HG03196 (cell line): ENCODE measurements at regions not wholly inside any gene's neighbourhood (a gene's known extent, or its start where the extent isn't known, plus 50 kb on each side); places are given as distances from the start of the nearest gene placed in this dataset.
"Not testable (repeated sequence)": the region's sequence is repeated elsewhere in the genome, so short reads cannot be mapped to it uniquely, and the experiment has no call there.

Experiments used
- ATAC-seq: cut with Tn5 transposase; IDR thresholded peaks from one replicate; pipeline ENCODE4 v1.9.1; 2021; ENCODE audit not compliant: unreplicated experiment

- no peak for ATAC-seq
Measured at GRCh38 chr13:32828711-32829110, 187.5 kb upstream of the KL start.

GRCh38 chr13:32829269-32829668, 187.0 kb upstream of the KL start:
- no peak for ATAC-seq

- no peak for ATAC-seq
Measured at GRCh38 chr13:32829676-32830335, 186.4 kb upstream of the KL start.

- no peak for ATAC-seq
Measured at GRCh38 chr13:32830336-32831031, 185.7 kb upstream of the KL start.

- no peak for ATAC-seq
Measured at GRCh38 chr13:32837307-32837972, 178.8 kb upstream of the KL start.

GRCh38 chr13:32837973-32838927, 178.0 kb upstream of the KL start:
- no peak for ATAC-seq

- ATAC-seq: peak; percentile 75
Measured at GRCh38 chr13:32838945-32839344, 177.3 kb upstream of the KL start.

- no peak for ATAC-seq
Measured at GRCh38 chr13:32840113-32840512, 176.1 kb upstream of the KL start.

- ATAC-seq: no peak
Measured at GRCh38 chr13:32840989-32841713, 175.1 kb upstream of the KL start.

- no peak for ATAC-seq
Measured at GRCh38 chr13:32845952-32846950, 170.0 kb upstream of the KL start.

- ATAC-seq: not testable (repeated sequence)
Measured at GRCh38 chr13:32847976-32848375, 168.2 kb upstream of the KL start.

GRCh38 chr13:32849369-32849768, 166.9 kb upstream of the KL start:
- no peak for ATAC-seq

GRCh38 chr13:32850316-32851052, 165.7 kb upstream of the KL start:
- no peak for ATAC-seq

- ATAC-seq: no peak
Measured at GRCh38 chr13:32851083-32852069, 164.8 kb upstream of the KL start.

- no peak for ATAC-seq
Measured at GRCh38 chr13:32852526-32852925, 163.7 kb upstream of the KL start.

- no peak for ATAC-seq
Measured at GRCh38 chr13:32857077-32857476, 159.1 kb upstream of the KL start.

- no peak for ATAC-seq
Measured at GRCh38 chr13:32857689-32858088, 158.5 kb upstream of the KL start.
